AG08396 (cell line): ENCODE measurements at regions not wholly inside any gene's neighbourhood (a gene's known extent, or its start where the extent isn't known, plus 50 kb on each side); places are given as distances from the start of the nearest gene placed in this dataset.
"Not testable (repeated sequence)": the region's sequence is repeated elsewhere in the genome, so short reads cannot be mapped to it uniquely, and the experiment has no call there.

Experiments
- DNase-seq: peaks from one replicate; pipeline ENCODE4 v3.0.0; 2012; ENCODE audit warnings: low spot score, mixed read lengths

DNA sequence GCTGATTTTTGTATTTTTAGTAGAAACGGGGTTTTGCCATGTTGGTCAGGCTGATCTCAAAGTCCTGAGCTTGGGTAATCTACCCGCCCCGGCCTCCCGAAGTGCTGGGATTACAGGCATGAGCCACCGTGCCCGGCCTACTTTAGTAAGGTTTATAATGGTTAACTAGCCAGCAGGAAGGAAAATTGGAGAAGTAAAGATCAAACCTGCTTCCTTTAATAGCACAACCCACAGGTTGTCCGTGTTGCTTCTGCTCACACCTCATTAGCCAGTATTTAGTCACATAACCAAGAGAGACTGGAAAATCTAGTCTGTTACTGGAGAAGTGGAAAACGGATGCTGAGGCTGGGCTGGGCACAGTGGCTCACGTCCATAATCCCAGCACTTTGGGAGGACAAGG, 51.9 kb upstream of the TBL1XR1 start:
- no peak for DNase-seq

DNA sequence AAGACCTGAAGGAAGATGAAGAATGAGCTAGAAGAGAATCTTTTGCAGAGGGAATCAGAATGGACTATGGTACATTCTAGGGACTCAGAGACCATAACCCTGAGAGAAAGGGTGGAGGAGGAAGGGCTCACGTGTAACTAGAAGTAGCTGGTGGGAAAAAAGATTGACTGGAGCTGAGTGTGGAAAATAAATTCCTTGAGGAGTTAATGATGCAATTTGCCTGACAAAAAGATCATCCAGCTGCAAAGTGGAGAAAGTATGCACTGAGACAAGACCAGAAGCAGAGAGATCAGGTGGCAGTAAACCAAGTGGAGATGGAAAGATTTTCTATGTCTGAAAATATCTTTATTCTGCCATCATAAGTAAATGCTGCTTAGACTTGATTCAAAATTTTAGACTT, 52.9 kb upstream of the TBL1XR1 start:
- no peak for DNase-seq

DNA sequence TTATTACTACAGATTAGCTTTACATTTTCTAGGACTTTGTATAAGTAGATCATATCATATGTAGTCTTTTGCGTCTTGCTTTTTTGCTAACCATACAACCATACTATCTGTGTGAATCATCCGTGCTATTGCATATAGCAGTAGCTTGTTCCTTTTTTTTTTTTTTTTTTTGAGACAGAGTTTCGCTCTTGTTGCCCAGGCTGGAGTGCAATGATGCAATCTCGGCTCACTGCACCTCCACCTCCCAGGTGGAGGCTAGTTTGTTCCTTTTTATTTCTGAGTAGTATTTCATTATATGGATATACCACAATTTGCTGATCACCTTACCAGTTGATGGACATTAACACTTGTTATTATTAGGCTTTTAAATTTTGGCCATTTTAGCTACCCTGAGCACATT, 54.5 kb upstream of the TBL1XR1 start:
- no peak for DNase-seq

DNA sequence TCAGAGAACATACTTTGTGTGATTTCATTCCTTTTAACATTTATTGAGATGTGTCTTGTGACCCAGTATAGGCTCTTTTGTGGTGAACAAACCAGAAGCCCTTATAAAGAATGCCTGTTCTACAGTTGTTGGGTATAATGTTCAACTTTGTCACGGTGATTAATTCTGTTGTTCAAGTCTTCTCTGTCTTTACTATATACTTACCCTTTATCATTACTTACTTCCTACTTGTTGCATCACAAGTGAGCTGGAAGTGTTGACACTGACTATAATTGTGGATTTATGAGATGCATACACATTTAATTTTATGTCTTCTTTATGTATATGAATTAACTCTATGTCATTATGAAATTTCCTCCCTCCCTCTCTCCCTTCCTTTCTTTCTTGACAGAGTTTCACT, 59.7 kb upstream of the TBL1XR1 start:
- DNase-seq: no peak

DNA sequence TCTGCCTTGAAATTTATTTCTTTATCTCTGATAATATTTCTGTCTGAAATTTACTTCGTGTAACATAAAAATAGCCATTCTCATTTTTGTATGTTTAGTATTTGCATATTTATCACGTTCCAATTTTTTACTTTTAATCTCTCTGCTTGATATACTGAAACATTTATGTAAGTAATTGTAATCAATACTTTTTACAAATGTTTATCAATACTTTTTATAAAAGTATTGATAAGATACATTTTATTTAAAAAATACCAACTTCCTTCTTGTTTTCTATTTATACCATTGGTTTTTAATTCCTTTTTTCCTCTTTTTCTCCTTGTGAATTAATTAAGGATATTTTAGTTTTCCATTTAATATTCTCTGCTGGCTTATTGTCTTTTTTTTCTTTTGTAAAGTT, 60.3 kb upstream of the TBL1XR1 start:
- DNase-seq: no peak

DNA sequence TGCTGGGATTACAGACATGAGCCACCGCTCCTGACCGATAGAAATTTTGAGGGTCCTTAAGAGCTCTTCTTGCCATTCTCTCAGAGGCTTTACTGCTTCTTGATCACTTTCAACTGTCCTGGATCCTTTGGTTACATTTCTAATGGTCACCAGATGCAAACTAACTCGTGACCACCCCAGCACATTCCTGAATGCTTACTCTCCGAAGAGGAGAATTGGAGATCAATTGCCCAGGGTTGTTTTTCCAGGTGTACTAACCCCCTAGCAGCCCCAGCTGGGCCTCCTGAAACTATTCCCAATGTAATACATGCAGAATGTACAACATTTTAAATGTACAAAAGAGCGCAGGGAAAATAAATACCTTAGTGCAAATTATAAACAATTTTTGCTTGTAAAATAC, 65.1 kb upstream of the TBL1XR1 start:
- DNase-seq: peak; percentile 22

DNA sequence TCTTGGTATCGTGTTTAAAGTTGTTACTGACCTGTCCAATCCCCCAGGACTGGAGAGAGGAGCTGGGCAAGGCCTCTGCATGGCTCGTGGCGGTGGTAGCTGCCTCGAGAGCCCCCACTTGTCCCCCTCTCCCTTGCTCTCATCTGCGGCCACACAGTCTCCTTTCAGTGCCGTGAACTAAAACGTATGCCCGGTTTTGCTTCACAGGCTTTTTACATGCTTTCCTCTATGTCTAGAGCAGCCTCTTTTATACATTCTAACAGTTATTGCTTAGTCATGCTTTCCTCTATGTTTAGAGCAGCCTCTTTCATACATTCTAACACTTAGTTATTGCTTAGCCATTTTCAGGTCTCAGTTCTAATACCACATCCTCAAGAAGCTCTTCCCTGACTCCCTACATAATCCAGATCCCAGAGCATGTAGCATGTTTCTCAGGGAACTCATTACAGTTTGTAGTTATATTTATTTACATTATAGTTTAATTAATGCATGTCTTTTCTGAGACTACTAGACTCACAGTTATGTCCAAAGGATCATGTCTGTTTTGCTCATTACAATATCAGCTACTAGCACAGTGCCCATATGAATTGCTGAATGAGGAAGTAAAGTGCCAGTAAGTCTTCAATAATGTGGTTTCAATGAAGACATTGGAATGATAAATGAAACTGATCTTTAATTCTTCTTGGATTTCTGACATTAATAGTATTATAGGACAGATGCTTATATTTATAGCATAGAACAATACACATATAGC, 66.5 kb upstream of the TBL1XR1 start:
- peak; percentile 25 for DNase-seq

DNA sequence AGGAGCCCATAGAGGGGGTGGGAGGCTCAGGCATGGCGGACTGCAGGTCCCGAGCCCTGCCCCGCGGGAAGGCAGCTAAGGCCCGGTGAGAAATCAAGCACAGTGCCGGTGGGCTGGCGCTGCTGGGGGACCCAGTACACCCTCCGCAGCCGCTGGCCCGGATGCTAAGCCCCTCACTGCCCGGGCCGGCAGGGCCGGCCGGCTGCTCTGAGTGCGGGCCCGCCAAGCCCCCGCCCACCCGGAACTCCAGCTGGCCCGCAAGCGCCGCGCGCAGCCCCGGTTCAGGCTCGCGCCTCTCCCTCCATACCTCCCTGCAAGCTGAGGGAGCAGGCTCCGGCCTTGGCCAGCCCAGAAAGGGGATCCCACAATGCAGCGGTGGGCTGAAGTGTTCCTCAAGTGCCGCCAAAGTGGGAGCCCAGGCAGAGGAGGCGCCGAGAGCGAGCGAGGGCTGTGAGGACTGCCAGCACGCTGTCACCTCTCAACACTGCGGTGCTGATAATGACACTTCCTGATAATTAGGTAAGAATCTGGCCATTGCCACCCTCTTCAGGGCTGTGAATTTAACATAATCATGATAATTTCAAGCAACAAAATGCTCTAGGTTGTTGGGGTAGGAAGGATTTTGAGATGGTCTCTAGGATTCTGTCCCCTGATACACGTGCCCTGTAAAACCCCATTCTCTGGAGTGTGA, 74.7 kb upstream of the TBL1XR1 start:
- not testable (repeated sequence) for DNase-seq

DNA sequence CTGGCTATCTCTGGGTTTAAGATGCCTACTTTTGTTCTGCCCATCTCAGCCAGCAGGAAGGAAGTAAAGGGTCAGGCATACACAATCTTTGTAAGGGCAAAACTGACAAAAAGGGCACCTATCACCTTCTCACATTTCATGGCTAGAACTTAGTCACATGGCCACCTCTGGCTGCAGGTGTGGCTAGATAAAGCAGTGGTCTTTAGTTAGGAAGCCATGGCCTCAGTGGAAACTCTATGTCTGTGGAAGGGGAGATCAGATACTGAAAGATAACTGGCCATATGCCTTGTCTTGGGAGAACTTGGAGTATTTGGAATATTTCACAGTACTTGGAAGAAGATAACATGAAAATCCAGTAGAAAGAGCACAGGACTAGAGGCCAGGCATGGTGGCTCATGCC, 80.7 kb upstream of the TBL1XR1 start:
- DNase-seq: no peak

DNA sequence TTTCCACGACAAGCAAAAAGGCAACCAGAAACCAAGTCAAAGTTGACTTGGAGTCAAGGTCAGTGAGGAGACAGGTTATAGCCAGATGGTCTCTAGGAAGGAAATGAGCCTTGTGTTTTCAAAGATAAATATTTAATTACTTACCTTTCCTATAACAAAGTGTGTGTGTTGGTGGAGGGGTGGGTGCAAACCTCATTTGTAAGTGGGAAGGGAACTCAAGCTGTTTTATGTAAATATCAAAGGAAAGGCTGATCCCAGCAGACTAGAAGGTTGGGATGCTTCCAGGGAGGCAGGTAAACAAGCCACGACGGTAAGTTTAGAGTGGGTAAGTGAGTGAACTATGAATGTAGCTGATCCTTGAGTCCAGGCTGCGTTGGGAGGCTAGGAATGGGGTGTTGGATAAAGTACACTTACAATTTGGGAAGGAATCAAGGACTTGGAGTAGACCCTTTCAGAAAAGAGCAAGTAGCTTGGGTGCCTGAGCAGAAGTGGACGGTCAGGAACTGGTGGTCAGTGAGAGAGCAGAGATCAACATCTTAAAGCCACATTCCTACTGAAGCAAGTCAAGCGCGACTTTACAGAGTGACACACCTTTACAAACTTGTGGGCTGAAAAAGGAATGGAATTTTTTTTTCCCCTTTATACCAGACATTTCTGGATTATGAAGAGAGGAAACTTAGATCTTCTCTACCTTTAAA, 82.0 kb upstream of the TBL1XR1 start:
- no peak for DNase-seq

DNA sequence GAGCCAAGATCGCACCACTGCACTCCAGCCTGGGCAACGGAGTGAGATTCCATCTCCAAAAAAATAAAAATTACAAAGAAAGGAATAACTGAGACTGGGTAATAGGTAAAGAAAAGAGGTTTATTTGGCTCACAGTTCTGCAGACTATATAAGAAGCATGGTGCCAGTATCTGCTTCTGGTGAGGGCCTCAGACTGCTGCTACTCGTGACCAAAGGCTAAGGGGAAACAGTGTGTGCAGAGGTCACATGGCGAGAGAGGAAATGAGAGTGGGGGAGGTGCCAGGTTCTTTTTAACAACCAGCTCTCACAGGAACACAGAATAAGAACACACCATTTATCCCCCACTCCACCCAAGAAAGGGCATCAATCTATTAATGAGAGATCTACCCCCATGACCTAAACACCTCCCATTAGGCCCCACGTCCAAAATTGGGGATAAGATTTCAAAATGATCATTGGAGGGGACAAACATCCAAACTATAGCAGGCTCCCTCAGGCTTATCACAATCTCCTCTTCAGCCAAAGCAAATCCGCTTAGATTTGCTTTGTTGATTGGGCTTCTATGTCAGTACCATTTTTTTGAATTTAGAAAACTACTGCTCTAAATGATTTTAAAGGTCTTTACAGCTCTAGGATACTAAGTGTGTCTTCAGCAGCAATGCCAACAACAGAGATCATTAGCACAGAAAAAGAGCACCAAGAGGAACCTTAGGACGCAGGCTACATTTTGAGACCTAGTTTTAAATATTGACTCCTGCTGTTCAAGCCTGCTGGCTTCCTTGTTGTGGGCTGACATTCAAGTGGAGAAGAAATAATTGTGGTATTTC, 84.2 kb upstream of the TBL1XR1 start:
- DNase-seq: no peak

DNA sequence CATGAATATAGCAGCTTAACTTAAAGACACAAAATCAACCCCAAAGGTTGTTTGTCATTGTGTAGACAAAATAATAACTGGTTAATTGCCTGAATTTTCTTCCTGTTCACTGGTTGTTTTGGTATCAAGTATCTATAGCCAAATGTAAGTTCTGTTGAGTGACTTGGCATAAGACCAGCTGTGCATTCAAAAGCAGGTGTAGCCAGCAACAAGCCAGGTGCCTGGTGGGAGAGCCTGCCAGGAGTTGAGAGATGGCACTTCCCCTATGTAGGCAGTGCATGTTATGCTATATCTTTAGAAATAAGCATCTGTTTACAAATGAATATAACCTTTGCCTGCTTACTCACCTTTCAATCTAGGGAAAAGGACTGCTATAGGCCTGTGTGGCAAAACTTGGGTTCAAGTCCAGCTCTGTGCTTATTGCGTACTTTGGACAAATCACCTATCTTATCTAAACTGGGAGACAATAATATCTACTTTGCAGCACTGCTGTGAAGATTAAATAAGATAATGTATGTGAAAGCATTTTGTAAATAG, 84.9 kb upstream of the TBL1XR1 start:
- no peak for DNase-seq

DNA sequence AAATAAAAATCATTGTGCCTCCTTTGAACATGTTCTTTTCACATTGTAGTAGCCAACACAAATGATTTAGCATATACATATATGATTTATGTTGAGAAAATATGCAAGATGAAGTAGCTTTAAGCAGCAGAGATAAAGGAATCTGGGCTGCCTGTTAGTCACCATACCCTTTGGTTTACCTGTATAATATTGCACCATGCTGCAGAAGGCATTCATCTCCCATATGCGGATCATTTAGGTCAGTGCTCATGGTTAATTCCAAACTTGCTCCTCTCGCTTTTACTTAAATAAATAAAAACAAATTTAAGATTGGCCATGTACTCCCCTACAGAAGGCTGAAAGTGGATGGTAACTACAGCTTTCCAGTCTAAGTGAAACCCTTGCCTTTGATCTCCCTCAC, 86.7 kb upstream of the TBL1XR1 start:
- no peak for DNase-seq

DNA sequence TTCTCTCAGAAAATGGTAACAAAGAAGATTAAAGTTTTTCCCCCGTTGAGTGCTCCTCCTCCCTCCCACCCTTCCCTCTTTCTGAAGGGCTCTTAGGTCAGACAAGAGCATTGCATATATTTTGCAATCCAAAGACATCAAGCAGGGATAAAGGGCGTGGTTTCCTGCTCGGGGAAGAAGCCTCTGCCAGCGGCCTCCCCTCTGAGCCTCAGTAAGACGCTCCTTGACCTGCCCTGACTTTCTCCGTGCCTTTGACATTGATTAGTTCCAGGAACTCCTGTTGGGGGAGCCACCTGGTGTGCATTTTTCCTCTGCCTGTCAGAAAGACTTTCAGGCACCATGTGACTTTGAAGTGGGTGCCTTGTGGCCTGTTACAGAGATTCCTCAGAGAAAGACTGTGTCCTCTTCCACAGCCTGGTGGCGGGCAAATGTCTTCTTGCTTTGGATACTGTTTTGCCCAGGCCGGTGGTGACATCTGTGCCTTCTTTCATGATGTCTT, 87.2 kb upstream of the TBL1XR1 start:
- no peak for DNase-seq

DNA sequence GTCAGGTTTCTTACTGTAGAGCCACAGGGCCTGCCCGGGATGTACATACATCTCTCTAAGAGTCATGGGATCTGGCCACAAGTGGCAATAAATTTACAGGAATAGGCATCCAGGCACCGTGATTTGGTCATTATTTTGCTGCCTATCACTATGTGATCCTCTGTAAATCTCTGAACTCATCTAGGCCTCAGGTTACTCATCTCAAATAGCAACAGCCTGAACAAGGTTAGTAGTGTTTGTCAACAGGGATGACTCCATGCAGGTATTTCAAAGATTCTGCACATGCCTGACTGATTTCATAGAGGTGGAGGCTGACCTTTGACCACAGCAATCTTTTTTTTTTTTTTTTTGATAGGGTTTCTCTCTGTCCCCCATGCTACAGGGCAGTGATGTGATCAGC, 88.8 kb upstream of the TBL1XR1 start:
- DNase-seq: no peak

DNA sequence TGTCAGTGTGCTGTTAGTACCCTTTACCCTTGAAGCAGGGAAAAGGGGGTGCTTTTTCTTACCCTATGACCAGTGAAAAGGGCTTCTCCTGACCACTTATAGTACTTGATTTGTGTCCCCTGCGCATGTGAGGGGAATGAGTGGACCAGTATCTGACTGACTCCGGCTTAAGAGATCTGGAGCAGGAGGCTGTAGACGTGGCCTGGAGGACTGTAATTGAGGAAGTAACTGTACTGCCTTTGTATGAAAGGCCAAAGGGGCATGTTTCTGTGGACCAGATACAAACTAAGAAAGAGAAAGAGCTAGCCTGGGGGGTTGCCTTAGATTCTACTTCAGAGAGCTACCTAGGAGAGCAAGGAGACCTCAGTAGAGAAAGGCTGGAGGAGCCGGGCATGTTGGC, 89.9 kb upstream of the TBL1XR1 start:
- no peak for DNase-seq

DNA sequence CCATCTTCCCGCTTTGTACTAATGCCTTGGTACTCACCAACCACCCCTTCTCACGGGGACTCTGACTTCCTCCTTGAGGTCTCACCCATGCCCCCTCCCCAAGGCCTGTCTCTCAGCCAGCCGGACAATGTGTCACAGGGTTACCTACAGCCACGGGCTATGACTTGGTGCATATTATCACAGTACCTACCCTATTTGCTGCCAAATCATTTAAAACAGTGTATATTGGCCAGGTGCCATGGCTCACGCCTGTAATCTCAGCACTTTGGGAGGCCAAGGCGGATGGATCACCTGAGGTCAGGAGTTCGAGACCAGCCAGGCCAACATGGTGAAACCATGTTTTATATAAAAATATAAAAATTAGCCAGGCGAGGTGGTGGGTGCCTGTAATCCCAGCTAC, 93.4 kb upstream of the TBL1XR1 start:
- no peak for DNase-seq

DNA sequence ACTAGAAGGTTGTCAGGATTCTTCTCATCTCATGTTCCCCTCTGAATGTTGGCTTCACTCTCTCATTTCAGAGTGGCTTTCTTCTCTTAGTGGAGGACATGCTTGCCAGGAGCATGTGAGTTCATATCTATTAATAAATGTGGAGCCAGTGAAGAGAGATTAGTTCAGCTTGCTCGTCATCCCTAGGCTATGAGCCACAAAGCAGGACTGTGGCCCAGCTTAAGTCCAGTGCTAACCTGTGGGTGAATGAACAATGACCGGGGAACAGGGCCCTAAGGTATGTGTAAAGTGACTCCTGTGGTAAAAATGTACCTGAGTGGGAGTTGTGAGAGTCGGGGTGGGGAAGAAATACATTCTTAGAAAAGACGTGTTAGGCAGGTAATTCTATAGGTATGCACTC, 96.9 kb upstream of the TBL1XR1 start:
- peak; percentile 56 for DNase-seq

DNA sequence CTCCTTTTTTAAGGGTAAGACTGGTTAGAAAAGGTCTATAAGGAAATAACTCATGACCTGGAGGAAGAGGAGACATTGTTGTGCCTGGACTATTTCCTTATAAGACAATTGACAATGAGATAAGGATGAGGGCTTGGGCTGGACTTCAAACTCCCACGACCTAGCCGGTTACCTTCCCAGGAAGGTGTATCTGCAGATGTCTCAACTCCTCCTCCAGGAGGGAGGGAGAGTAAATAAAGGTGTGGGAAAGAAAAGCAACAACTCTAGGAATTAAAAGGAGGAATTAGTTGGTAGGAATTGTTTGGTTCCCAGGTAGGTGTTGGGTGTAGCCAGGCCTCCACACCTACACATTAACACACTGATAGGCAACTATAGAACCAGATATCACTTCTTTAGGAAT, 97.8 kb upstream of the TBL1XR1 start:
- no peak for DNase-seq

DNA sequence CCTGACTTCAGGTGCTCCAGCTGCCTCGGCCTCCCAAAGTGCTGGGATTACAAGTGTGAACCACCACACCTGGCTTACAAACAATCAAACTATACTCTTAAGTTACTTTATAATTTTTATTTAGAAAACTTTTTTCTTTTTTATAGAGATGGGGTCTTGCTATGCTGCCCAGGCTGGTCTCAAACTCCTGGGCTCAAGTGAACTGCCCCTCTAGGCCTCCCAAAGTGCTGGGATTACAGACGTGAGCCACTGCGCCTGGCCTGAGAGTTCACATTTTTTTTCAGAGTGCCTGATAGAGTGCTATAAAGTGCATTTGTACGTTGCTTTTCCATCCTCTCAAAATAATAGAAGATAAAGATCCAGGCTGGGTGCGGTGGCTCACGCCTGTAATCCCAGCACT, 102.0 kb upstream of the TBL1XR1 start:
- DNase-seq: no peak

DNA sequence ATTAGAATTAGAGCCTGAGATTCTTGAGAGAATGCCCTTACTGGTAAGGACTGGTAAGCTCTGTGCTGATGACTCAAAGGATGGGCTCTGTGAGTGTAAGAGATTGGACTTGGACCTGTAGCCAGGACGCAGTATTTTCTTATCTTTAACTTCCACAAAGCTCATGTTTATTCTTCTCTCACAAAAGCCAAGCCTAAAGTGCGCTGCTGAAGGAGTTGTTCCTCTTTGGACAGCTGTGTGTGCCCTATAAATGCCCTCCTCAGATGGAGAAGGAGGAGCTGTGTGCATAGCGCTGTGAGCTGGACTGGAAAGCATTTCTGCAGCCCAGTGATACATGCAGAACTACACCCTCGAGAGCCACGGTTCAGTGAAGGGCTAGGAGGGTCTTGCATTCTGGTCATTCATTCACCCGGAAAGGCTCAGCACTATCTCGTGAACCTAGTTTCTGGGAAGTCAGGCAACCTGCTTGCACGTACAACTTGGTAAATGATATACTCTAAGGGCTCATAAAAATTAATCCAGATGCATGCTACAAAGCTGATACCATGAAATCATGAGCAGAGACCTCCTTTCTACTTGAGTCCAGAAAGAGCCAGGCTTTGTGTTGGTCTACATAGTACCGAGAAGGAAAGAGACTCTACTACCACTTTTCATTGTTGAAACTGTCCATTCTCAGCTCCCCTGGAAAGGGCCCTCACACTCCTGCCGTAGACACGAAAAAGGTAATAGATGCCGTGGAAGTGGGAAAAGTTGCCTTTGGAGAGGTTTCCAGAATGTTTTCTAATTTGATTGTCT, 103.0 kb upstream of the TBL1XR1 start:
- no peak for DNase-seq
